Liver (tissue), 8 donors: ENCODE measurements at regions not wholly inside any gene's neighbourhood (a gene's known extent, or its start where the extent isn't known, plus 50 kb on each side); places are given as distances from the start of the nearest gene placed in this dataset.

Experiments
- DNase-seq: peaks from one replicate; pipeline ENCODE4 v3.0.0-alpha.2; 2017; ENCODE audit warnings: low spot score
- H3K27ac ChIP-seq, 2 donors: one replicate each; pipeline ENCODE4 v1.7.0; 2013; ENCODE audit warnings: inconsistent platforms in 2 of 2, low read length in 2 of 2, control low read depth in 1 of 2, low read depth in 1 of 2, mild to moderate bottlenecking in 1 of 2
- H3K27me3 ChIP-seq, 4 donors: one replicate each; pipeline versions ENCODE4 v1.6.1 to v1.7.0; 2013; ENCODE audit warnings: low read length in 3 of 4, inconsistent platforms in 1 of 4, mild to moderate bottlenecking in 1 of 4, moderate library complexity in 1 of 4; ENCODE audit not compliant: control insufficient read depth in 4 of 4, insufficient read depth in 4 of 4
- H3K36me3 ChIP-seq, 4 donors: one replicate each; pipeline versions ENCODE4 v1.6.1 to v1.7.0; 2013; ENCODE audit warnings: low read length in 3 of 4, mild to moderate bottlenecking in 3 of 4, low read depth in 1 of 4, moderate library complexity in 1 of 4; ENCODE audit not compliant: control insufficient read depth in 4 of 4, insufficient read depth in 3 of 4
- H3K4me1 ChIP-seq, 4 donors: one replicate each; pipeline versions ENCODE4 v1.6.1 to v1.7.0; 2013; ENCODE audit warnings: low read length in 3 of 4, mild to moderate bottlenecking in 3 of 4, moderate library complexity in 1 of 4; ENCODE audit not compliant: control insufficient read depth in 4 of 4, insufficient read depth in 4 of 4
- H3K4me3 ChIP-seq, 3 donors: one replicate each; pipeline versions ENCODE4 v1.6.1 to v1.7.0; 2013; ENCODE audit warnings: low read length in 3 of 3, control low read depth in 1 of 3, low read depth in 1 of 3, mild to moderate bottlenecking in 1 of 3
- H3K9ac ChIP-seq, 2 donors: one replicate each; pipeline ENCODE4 v1.7.0; 2013; ENCODE audit warnings: low read length in 2 of 2, mild to moderate bottlenecking in 2 of 2, moderate library complexity in 2 of 2, control low read depth in 1 of 2, low read depth in 1 of 2
- H3K9me3 ChIP-seq, 4 donors: one replicate each; pipeline versions ENCODE4 v1.6.1 to v1.7.0; 2013; ENCODE audit warnings: low read length in 3 of 4; ENCODE audit not compliant: control insufficient read depth in 4 of 4
- EGR1 ChIP-seq, 2 donors: IDR thresholded peaks; 2 replicates each; pipeline ENCODE4 v1.6.1; 2016 to 2018; ENCODE audit warnings: antibody characterized with exemption in 2 of 2, low read depth in 2 of 2
- FOXA1 ChIP-seq: IDR thresholded peaks from 2 replicates; pipeline ENCODE4 v1.6.1; 2016; ENCODE audit warnings: antibody characterized with exemption
- FOXA2 ChIP-seq: IDR thresholded peaks from 2 replicates; pipeline ENCODE4 v1.6.1; 2016; ENCODE audit warnings: antibody characterized with exemption
- GABPA ChIP-seq, 2 donors: IDR thresholded peaks in 1 of 2; conservative IDR thresholded peaks in 1 of 2; 2 replicates each; pipeline ENCODE4 v1.6.1; 2016; ENCODE audit warnings: antibody characterized with exemption in 2 of 2, mild to moderate bottlenecking in 1 of 2, moderate library complexity in 1 of 2
- HNF4A ChIP-seq, 2 donors: conservative IDR thresholded peaks; 2 replicates each; pipeline ENCODE4 v1.6.1; 2016; ENCODE audit warnings: antibody characterized with exemption in 2 of 2, mild to moderate bottlenecking in 2 of 2
- JUND ChIP-seq, 2 donors: IDR thresholded peaks; 2 replicates each; pipeline ENCODE4 v1.6.1; 2016; ENCODE audit warnings: antibody characterized with exemption in 2 of 2
- MAX ChIP-seq: IDR thresholded peaks from 2 replicates; pipeline ENCODE4 v1.6.1; 2016; ENCODE audit warnings: antibody characterized with exemption
- NR2F2 ChIP-seq: IDR thresholded peaks from 2 replicates; pipeline ENCODE4 v1.6.1; 2016; ENCODE audit warnings: antibody characterized with exemption
- RAD21 ChIP-seq, 2 donors: IDR thresholded peaks; 2 replicates each; pipeline ENCODE4 v1.6.1; 2016; ENCODE audit warnings: antibody characterized with exemption in 2 of 2, mild to moderate bottlenecking in 2 of 2
- RXRA ChIP-seq, 2 donors: IDR thresholded peaks; 2 replicates each; pipeline ENCODE4 v1.6.1; 2017 to 2018; ENCODE audit warnings: antibody characterized with exemption in 2 of 2, mild to moderate bottlenecking in 1 of 2
- SP1 ChIP-seq: IDR thresholded peaks from 2 replicates; pipeline ENCODE4 v1.6.1; 2018; ENCODE audit warnings: antibody characterized with exemption, mild to moderate bottlenecking
- YY1 ChIP-seq: IDR thresholded peaks from 2 replicates; pipeline ENCODE4 v1.6.1; 2016; ENCODE audit warnings: antibody characterized with exemption, mild to moderate bottlenecking
- WGBS: extraction: QIAGEN DNeasy Blood & Tissue Kit; methylation state at CpG from one replicate; pipeline ENCODE4 v1.1.7; 2013; 5-methylcytosine and 5-hydroxymethylcytosine counted together
- TF ChIP-seq, protein P1 (sequence below): IDR thresholded peaks from 2 replicates; pipeline ENCODE4 v1.6.1; 2016; ENCODE audit warnings: antibody characterized with exemption
- TF ChIP-seq, protein P2 (sequence below): fragments of 150-350 bp; IDR thresholded peaks from 2 replicates; pipeline ENCODE4 v1.5.1; 2017; ENCODE audit warnings: improper control_type of control experiment, low read depth, low read length; ENCODE audit not compliant: missing input control
- TF ChIP-seq, protein P3 (sequence below): IDR thresholded peaks from 2 replicates; pipeline ENCODE4 v1.6.1; 2016; ENCODE audit warnings: antibody characterized with exemption, mild to moderate bottlenecking
- donor health status: healthy.
- donor health status: healthy.
- donor health status: healthy.
- donor health status: healthy.
- donor health status: healthy.

- DNase-seq = no peak
- Histone ChIP-seq H3K27me3 (no peaks in the 10 kb centered on the region), H3K9ac (no peak overlapping the region), H3K36me3 (no peaks in the 10 kb centered on the region), H3K4me1 (no peaks in the 10 kb centered on the region), H3K27ac (no peak overlapping the region), H3K9me3 (no peaks in the 10 kb centered on the region), H3K4me3 (no peak overlapping the region)
- WGBS = 81% methylated on average over 1 of the region's 1 CpG
- TF ChIP-seq, protein P1, sequence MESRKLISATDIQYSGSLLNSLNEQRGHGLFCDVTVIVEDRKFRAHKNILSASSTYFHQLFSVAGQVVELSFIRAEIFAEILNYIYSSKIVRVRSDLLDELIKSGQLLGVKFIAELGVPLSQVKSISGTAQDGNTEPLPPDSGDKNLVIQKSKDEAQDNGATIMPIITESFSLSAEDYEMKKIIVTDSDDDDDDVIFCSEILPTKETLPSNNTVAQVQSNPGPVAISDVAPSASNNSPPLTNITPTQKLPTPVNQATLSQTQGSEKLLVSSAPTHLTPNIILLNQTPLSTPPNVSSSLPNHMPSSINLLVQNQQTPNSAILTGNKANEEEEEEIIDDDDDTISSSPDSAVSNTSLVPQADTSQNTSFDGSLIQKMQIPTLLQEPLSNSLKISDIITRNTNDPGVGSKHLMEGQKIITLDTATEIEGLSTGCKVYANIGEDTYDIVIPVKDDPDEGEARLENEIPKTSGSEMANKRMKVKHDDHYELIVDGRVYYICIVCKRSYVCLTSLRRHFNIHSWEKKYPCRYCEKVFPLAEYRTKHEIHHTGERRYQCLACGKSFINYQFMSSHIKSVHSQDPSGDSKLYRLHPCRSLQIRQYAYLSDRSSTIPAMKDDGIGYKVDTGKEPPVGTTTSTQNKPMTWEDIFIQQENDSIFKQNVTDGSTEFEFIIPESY = no peak
- TF ChIP-seq, protein P2, sequence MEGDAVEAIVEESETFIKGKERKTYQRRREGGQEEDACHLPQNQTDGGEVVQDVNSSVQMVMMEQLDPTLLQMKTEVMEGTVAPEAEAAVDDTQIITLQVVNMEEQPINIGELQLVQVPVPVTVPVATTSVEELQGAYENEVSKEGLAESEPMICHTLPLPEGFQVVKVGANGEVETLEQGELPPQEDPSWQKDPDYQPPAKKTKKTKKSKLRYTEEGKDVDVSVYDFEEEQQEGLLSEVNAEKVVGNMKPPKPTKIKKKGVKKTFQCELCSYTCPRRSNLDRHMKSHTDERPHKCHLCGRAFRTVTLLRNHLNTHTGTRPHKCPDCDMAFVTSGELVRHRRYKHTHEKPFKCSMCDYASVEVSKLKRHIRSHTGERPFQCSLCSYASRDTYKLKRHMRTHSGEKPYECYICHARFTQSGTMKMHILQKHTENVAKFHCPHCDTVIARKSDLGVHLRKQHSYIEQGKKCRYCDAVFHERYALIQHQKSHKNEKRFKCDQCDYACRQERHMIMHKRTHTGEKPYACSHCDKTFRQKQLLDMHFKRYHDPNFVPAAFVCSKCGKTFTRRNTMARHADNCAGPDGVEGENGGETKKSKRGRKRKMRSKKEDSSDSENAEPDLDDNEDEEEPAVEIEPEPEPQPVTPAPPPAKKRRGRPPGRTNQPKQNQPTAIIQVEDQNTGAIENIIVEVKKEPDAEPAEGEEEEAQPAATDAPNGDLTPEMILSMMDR = no peak
- TF ChIP-seq JUND (IDR thresholded peaks at IDR 0.05) = no peak
- no peak for TF ChIP-seq EGR1 (IDR thresholded peaks at IDR 0.05; ENCODE audit: low read depth in 2 of 2)
- TF ChIP-seq NR2F2 = no peak
- TF ChIP-seq FOXA2 = no peak
- TF ChIP-seq, protein P3, sequence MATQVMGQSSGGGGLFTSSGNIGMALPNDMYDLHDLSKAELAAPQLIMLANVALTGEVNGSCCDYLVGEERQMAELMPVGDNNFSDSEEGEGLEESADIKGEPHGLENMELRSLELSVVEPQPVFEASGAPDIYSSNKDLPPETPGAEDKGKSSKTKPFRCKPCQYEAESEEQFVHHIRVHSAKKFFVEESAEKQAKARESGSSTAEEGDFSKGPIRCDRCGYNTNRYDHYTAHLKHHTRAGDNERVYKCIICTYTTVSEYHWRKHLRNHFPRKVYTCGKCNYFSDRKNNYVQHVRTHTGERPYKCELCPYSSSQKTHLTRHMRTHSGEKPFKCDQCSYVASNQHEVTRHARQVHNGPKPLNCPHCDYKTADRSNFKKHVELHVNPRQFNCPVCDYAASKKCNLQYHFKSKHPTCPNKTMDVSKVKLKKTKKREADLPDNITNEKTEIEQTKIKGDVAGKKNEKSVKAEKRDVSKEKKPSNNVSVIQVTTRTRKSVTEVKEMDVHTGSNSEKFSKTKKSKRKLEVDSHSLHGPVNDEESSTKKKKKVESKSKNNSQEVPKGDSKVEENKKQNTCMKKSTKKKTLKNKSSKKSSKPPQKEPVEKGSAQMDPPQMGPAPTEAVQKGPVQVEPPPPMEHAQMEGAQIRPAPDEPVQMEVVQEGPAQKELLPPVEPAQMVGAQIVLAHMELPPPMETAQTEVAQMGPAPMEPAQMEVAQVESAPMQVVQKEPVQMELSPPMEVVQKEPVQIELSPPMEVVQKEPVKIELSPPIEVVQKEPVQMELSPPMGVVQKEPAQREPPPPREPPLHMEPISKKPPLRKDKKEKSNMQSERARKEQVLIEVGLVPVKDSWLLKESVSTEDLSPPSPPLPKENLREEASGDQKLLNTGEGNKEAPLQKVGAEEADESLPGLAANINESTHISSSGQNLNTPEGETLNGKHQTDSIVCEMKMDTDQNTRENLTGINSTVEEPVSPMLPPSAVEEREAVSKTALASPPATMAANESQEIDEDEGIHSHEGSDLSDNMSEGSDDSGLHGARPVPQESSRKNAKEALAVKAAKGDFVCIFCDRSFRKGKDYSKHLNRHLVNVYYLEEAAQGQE = no peak
- no peak for TF ChIP-seq RAD21 (IDR thresholded peaks at IDR 0.05)
- TF ChIP-seq RXRA (IDR thresholded peaks at IDR 0.05) = no peak
- TF ChIP-seq HNF4A (conservative IDR thresholded peaks at IDR 0.05) = no peak
- TF ChIP-seq MAX = no peak
- no peak for TF ChIP-seq YY1
- TF ChIP-seq SP1 = no peak
Observed at GRCh38 chr6:140923048-140923447, 1209.7 kb upstream of the GJE1 start.

DNA sequence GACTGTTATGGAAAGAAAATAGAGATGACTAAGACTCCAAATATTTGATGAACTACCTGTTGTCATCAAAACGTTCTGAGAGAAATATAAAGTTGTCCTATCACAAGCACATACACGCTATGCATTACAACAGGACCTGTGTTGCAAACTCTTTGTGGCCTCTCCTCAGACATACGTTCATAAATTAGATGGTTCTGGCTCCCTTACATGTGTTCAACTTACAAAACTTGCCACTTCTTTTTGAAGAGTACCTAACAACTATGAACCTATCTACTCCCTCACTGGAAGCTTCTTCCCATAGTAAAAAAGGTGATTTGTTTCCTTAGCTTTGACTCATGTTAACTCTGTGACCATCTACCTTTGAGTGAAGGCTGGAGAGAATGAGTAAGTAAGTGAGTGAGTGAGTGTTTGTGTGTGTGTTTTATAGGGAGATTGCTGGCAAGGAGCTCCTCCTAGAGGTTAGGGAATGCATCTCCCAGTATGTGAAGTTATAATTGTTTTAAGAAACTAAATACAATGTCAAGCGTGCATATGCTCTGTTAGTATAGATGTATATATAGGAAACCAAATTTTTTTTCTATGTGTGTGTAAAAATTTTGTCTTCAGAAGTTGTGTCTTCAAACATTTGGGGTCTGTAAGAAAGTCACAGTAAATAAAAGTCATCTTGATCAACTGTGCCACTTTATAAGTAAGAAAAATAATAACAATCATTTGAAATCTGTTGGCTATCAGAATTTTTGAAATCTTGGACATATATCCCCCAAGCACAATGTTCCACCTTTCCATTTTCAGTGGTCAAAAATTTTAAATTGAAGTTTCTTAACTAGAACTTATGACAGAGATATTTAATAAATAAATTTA lies 1211.1 kb upstream of the GJE1 start:
- Histone ChIP-seq H3K27me3 (no peaks in the 10 kb centered on the region), H3K9me3 (no peaks in the 10 kb centered on the region), H3K4me3 (no peak overlapping the region), H3K27ac (no peak overlapping the region), H3K36me3 (no peaks in the 10 kb centered on the region), H3K4me1 (no peaks in the 10 kb centered on the region), H3K9ac (no peak overlapping the region)
- 46% methylated on average over 4 of the region's 4 CpGs for WGBS
- TF ChIP-seq YY1 = no peak
- no peak for TF ChIP-seq RXRA (IDR thresholded peaks at IDR 0.05)
- no peak for TF ChIP-seq HNF4A (conservative IDR thresholded peaks at IDR 0.05)
- TF ChIP-seq, protein P3 = no peak
- no peak for TF ChIP-seq FOXA1
- no peak for TF ChIP-seq EGR1 (IDR thresholded peaks at IDR 0.05; ENCODE audit: low read depth in 2 of 2)
- no peak for TF ChIP-seq JUND (IDR thresholded peaks at IDR 0.05)
- TF ChIP-seq SP1 = no peak
- TF ChIP-seq GABPA (IDR thresholded peaks at IDR 0.05 in 1 of 2, conservative IDR thresholded peaks at IDR 0.05 in 1 of 2) = no peak
- peak; percentile 90 to 92 for TF ChIP-seq RAD21 (IDR thresholded peaks at IDR 0.05)
- TF ChIP-seq, protein P2 = peak; percentile 70
- no peak for DNase-seq
